Panc1 (cell line): ENCODE measurements at regions not wholly inside any gene's neighbourhood (a gene's known extent, or its start where the extent isn't known, plus 50 kb on each side); places are given as distances from the start of the nearest gene placed in this dataset.

Experiments
- ATAC-seq: fragments of 200-7000 bp; cut with Tn5 transposase; 2 replicates; pipeline ENCODE4 v1.9.1; 2020; ENCODE audit warnings: mild to moderate bottlenecking, moderate library complexity
- BruUV-seq: library from RNA; stranded (reverse); fragments of 400-500 nt; replicated peaks from 2 replicates; lab custom pipeline; 2021; lab: Mats Ljungman, UMichigan
- CTCF ChIA-PET: fragments of 300-600 bp; sonication (Branson Sonifier 250); formaldehyde crosslinking; loops from one replicate; lab custom pipeline; 2022; ENCODE audit warnings: antibody characterized with exemption; lab: Charles Lee
- POLR2A ChIA-PET: fragments of 300-600 bp; sonication (Branson Sonifier 250); formaldehyde crosslinking; loops from one replicate; lab custom pipeline; 2022; ENCODE audit warnings: antibody characterized with exemption; lab: Charles Lee
- DNase-seq: peaks from one replicate; pipeline ENCODE4 v3.0.0-alpha.2; 2010; ENCODE audit warnings: low read depth, low spot score
- H3K27ac ChIP-seq: 2 replicates; pipeline ENCODE4 v1.5.1; 2011; ENCODE audit warnings: mild to moderate bottlenecking, low read length, inconsistent platforms
- H3K27me3 ChIP-seq: fragments of 200-500 bp; sonication (Bioruptor generic); 2 replicates; pipeline ENCODE4 v1.6.0; 2014; ENCODE audit warnings: low read length, inconsistent platforms; ENCODE audit not compliant: control insufficient read depth, insufficient read depth
- H3K36me3 ChIP-seq: fragments of 200-500 bp; sonication (Bioruptor generic); 2 replicates; pipeline ENCODE4 v1.5.1; 2014; ENCODE audit warnings: inconsistent platforms, mild to moderate bottlenecking, low read length, moderate library complexity; ENCODE audit not compliant: control insufficient read depth, insufficient read depth
- H3K4me1 ChIP-seq: 2 replicates; pipeline ENCODE4 v1.5.1; 2011; ENCODE audit warnings: inconsistent platforms, mild to moderate bottlenecking, low read length, moderate library complexity; ENCODE audit not compliant: control insufficient read depth, insufficient read depth
- H3K4me3 ChIP-seq, 2 experiments: 2 replicates each; pipeline ENCODE4 v1.5.1; 2011 to 2012; ENCODE audit warnings: low read depth in 2 of 2, low read length in 2 of 2, mild to moderate bottlenecking in 2 of 2, inconsistent platforms in 1 of 2, moderate library complexity in 1 of 2
- H3K9me3 ChIP-seq: fragments of 200-500 bp; sonication (Bioruptor generic); 2 replicates; pipeline ENCODE4 v1.5.1; 2014; ENCODE audit warnings: low read depth, mild to moderate bottlenecking, inconsistent platforms, low read length, moderate library complexity; ENCODE audit not compliant: control insufficient read depth, insufficient read depth
- CTCF ChIP-seq: fragments of 450-650 bp; IDR thresholded peaks from 2 replicates; pipeline ENCODE4 v1.5.1; 2017; ENCODE audit warnings: mild to moderate bottlenecking
- POLR2AphosphoS5 ChIP-seq: IDR thresholded peaks from 2 replicates; pipeline ENCODE4 v1.6.1; 2012; ENCODE audit warnings: mild to moderate bottlenecking, low read depth, low read length, moderate library complexity
- SIN3A ChIP-seq: IDR thresholded peaks from 2 replicates; pipeline ENCODE4 v1.6.1; 2012; ENCODE audit warnings: low read depth, mild to moderate bottlenecking, low read length, moderate library complexity, borderline replicate concordance; ENCODE audit not compliant: insufficient read depth
- TCF7L2 ChIP-seq: IDR thresholded peaks from 2 replicates; pipeline ENCODE4 v1.6.1; 2011; ENCODE audit warnings: mild to moderate bottlenecking, low read depth, low read length, inconsistent platforms
- in situ Hi-C: cut with HindIII; loops from 2 replicates; pipeline ENCODE4 v1.10.0; 2016; ENCODE audit warnings: low sequenced_read_pairs, low pct_unique_long_range_greater_than_20kb
- intact Hi-C: fragments of 100-400 bp; cut with micrococcal nuclease; formaldehyde crosslinking; loops from one replicate; pipeline ENCODE4 v1.10.0; 2022; ENCODE audit not compliant: unreplicated experiment
- TF ChIP-seq, protein P1 (sequence below), 2 experiments: IDR thresholded peaks; 2 replicates each; pipeline ENCODE4 v1.6.1; 2011 to 2012; ENCODE audit warnings: low read depth in 2 of 2, control low read depth in 1 of 2, low read length in 1 of 2, mild to moderate bottlenecking in 1 of 2, moderate library complexity in 1 of 2; ENCODE audit not compliant: insufficient read depth in 1 of 2

- Histone ChIP-seq H3K27me3 (no peaks in the 10 kb centered on the region), H3K9me3 (no peaks in the 10 kb centered on the region), H3K4me3 (no peak overlapping the region), H3K4me1 (no peaks in the 10 kb centered on the region), H3K36me3 (no peaks in the 10 kb centered on the region), H3K27ac (no peak overlapping the region)
- ChIA-PET CTCF (no interaction called here), POLR2A (no interaction called here)
- no TSS peak for BruUV-seq
- in situ Hi-C loops, result no loop called here
- intact Hi-C loops, result loop anchor here (1.0 kb wide), 1 partner anchor 17 kb away; no protein-coding TSS in a partner anchor
- no peak for TF ChIP-seq CTCF
- TF ChIP-seq SIN3A, result no peak
- no peak for TF ChIP-seq TCF7L2
- no peak for TF ChIP-seq POLR2AphosphoS5
- TF ChIP-seq, protein P1, sequence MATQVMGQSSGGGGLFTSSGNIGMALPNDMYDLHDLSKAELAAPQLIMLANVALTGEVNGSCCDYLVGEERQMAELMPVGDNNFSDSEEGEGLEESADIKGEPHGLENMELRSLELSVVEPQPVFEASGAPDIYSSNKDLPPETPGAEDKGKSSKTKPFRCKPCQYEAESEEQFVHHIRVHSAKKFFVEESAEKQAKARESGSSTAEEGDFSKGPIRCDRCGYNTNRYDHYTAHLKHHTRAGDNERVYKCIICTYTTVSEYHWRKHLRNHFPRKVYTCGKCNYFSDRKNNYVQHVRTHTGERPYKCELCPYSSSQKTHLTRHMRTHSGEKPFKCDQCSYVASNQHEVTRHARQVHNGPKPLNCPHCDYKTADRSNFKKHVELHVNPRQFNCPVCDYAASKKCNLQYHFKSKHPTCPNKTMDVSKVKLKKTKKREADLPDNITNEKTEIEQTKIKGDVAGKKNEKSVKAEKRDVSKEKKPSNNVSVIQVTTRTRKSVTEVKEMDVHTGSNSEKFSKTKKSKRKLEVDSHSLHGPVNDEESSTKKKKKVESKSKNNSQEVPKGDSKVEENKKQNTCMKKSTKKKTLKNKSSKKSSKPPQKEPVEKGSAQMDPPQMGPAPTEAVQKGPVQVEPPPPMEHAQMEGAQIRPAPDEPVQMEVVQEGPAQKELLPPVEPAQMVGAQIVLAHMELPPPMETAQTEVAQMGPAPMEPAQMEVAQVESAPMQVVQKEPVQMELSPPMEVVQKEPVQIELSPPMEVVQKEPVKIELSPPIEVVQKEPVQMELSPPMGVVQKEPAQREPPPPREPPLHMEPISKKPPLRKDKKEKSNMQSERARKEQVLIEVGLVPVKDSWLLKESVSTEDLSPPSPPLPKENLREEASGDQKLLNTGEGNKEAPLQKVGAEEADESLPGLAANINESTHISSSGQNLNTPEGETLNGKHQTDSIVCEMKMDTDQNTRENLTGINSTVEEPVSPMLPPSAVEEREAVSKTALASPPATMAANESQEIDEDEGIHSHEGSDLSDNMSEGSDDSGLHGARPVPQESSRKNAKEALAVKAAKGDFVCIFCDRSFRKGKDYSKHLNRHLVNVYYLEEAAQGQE (IDR thresholded peaks at IDR 0.05; ENCODE audit: insufficient read depth in 1 of 2, low read depth in 2 of 2, low read length in 1 of 2), result no peak
- DNase-seq (no peak), ATAC-seq (no peak)
Observed at GRCh38 chr7:70972693-70973092, 159.3 kb upstream of the GALNT17 start.

GRCh38 chr7:70975754-70976153 is 156.2 kb upstream of the GALNT17 start:
- Histone ChIP-seq H3K4me1 (no peaks in the 10 kb centered on the region), H3K9me3 (no peaks in the 10 kb centered on the region), H3K27ac (no peak overlapping the region), H3K36me3 (no peaks in the 10 kb centered on the region), H3K27me3 (no peaks in the 10 kb centered on the region), H3K4me3 (no peak overlapping the region)
- DNase-seq, result no peak
- TF ChIP-seq, protein P1 (IDR thresholded peaks at IDR 0.05; ENCODE audit: insufficient read depth in 1 of 2, low read depth in 2 of 2, low read length in 1 of 2), result no peak
- no peak for TF ChIP-seq SIN3A
- no peak for TF ChIP-seq POLR2AphosphoS5
- TF ChIP-seq CTCF, result no peak
- no peak for TF ChIP-seq TCF7L2
- ATAC-seq, result no peak
- intact Hi-C loops, result loop anchor here (1.0 kb wide), 1 partner anchor 12 kb away; no protein-coding TSS in a partner anchor
- ChIA-PET CTCF (no interaction called here), POLR2A (no interaction called here)
- in situ Hi-C loops, result no loop called here
- BruUV-seq, result no TSS peak
